CD4-positive, CD25-positive, alpha-beta regulatory T cell (primary cell): ENCODE measurements at regions not wholly inside any gene's neighbourhood (a gene's known extent, or its start where the extent isn't known, plus 50 kb on each side); places are given as distances from the start of the nearest gene placed in this dataset.

Experiments used
- ATAC-seq, 2 donors: fragments of 150-1000 bp; cut with Tn5 transposase; one replicate each; pipeline ENCODE4 v1.10.0; 2021; ENCODE audit warnings: low read depth in 2 of 2, moderate number of reproducible peaks in 2 of 2, moderate library complexity in 1 of 2
- DNase-seq, 3 donors: peaks; one replicate each; pipeline versions ENCODE4 v3.0.0 to v3.0.0-alpha.2; 2012 to 2022; ENCODE audit warnings: mixed read lengths in 1 of 3
- H3K27ac ChIP-seq: one replicate; pipeline ENCODE4 v1.7.0; 2013; ENCODE audit warnings: mild to moderate bottlenecking, low read length; ENCODE audit not compliant: insufficient read depth, poor library complexity, severe bottlenecking
- H3K27me3 ChIP-seq: one replicate; pipeline ENCODE4 v1.7.0; 2013; ENCODE audit warnings: low read length; ENCODE audit not compliant: control insufficient read depth, insufficient read depth
- H3K36me3 ChIP-seq: one replicate; pipeline ENCODE4 v1.7.0; 2013; ENCODE audit warnings: mild to moderate bottlenecking, low read length, moderate library complexity; ENCODE audit not compliant: control insufficient read depth, insufficient read depth
- H3K4me1 ChIP-seq: 2 replicates; pipeline ENCODE4 v1.7.0; 2013; ENCODE audit warnings: mild to moderate bottlenecking, low read length; ENCODE audit not compliant: insufficient read depth, control insufficient read depth, poor library complexity, severe bottlenecking
- H3K4me3 ChIP-seq: one replicate; pipeline ENCODE4 v1.7.0; 2013; ENCODE audit warnings: low read depth, mild to moderate bottlenecking, low read length, moderate library complexity
- H3K9me3 ChIP-seq, 2 experiments: 1 replicate in 1 of 2; 2 replicates in 1 of 2; pipeline ENCODE4 v1.7.0; 2013; ENCODE audit warnings: low read length in 2 of 2, mild to moderate bottlenecking in 1 of 2, moderate library complexity in 1 of 2; ENCODE audit not compliant: control insufficient read depth in 2 of 2
- H3K27ac Mint-ChIP-seq, 3 donors: one replicate each; pipeline ENCODE4 v1.8.0; 2020 to 2022; ENCODE audit warnings: mild to moderate bottlenecking in 3 of 3, mixed read lengths in 3 of 3, moderate library complexity in 2 of 3
- H3K27me3 Mint-ChIP-seq: one replicate; pipeline ENCODE4 v1.8.0; 2022; ENCODE audit warnings: mild to moderate bottlenecking, mixed read lengths
- H3K36me3 Mint-ChIP-seq: one replicate; pipeline ENCODE4 v1.8.0; 2020; ENCODE audit warnings: mixed read lengths
- H3K4me1 Mint-ChIP-seq, 4 donors: one replicate each; pipeline ENCODE4 v1.8.0; 2020 to 2022; ENCODE audit warnings: mixed read lengths in 4 of 4, mild to moderate bottlenecking in 1 of 4
- H3K4me3 Mint-ChIP-seq, 4 donors: one replicate each; pipeline ENCODE4 v1.8.0; 2020 to 2022; ENCODE audit warnings: mild to moderate bottlenecking in 4 of 4, mixed read lengths in 4 of 4, moderate library complexity in 3 of 4
- H3K9me3 Mint-ChIP-seq, 7 donors: one replicate each; pipeline ENCODE4 v1.8.0; 2020 to 2022; ENCODE audit warnings: mixed read lengths in 7 of 7, mild to moderate bottlenecking in 3 of 7, moderate library complexity in 2 of 7

- H3K36me3 Mint-ChIP-seq = no peaks in the 10 kb centered on the region
- no peaks in the 10 kb centered on the region for H3K27me3 Mint-ChIP-seq
- ATAC-seq (no peak), DNase-seq (no peak)
- H3K9me3 Mint-ChIP-seq = peaks cover 0 to 3% (median 0%) of the 10 kb centered on the region in 7 donors
- no peaks in the 10 kb centered on the region for H3K4me1 ChIP-seq
- no peak overlapping the region for H3K27ac Mint-ChIP-seq
- no peak overlapping the region for H3K27ac ChIP-seq
- H3K4me3 ChIP-seq = no peak overlapping the region
- no peaks in the 10 kb centered on the region for H3K27me3 ChIP-seq
- no peaks in the 10 kb centered on the region for H3K9me3 ChIP-seq
- H3K4me3 Mint-ChIP-seq = no peak overlapping the region
- no peaks in the 10 kb centered on the region for H3K4me1 Mint-ChIP-seq
- H3K36me3 ChIP-seq = no peaks in the 10 kb centered on the region
These were observed 188.4 kb upstream of the VEGFC start for GRCh38 chr4:176981074-176981473.

DNA sequence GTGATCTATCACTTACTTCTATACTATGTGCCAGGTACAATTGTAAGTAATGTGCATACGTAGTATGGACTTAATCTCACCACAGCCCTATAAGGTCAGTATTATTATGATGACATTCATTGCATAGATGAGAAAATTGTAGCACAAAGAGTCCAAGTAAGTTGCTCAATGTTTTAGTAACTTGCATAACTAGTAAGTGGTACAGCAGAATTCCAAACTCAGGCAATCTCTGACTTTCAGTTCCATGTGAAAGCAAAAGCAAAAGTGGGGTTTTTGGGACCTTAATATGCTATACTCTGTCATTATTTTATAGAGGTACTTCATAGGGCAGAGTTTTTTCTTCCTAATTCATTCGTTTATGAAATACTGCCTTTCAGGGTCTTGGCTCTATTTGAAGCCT, 188.8 kb upstream of the VEGFC start:
- H3K36me3 Mint-ChIP-seq = no peaks in the 10 kb centered on the region
- Histone ChIP-seq H3K4me1 (no peaks in the 10 kb centered on the region), H3K4me3 (no peak overlapping the region), H3K27ac (no peak overlapping the region), H3K27me3 (no peaks in the 10 kb centered on the region), H3K36me3 (no peaks in the 10 kb centered on the region), H3K9me3 (no peaks in the 10 kb centered on the region)
- H3K4me1 Mint-ChIP-seq = no peaks in the 10 kb centered on the region
- no peaks in the 10 kb centered on the region for H3K27me3 Mint-ChIP-seq
- no peak for DNase-seq
- peaks cover 0 to 3% (median 0%) of the 10 kb centered on the region in 7 donors for H3K9me3 Mint-ChIP-seq
- no peak overlapping the region for H3K4me3 Mint-ChIP-seq
- no peak for ATAC-seq
- no peak overlapping the region for H3K27ac Mint-ChIP-seq

GRCh38 chr4:176988226-176988625, 195.5 kb upstream of the VEGFC start:
- Mint-ChIP-seq H3K9me3 (peaks cover 0 to 7% (median 0%) of the 10 kb centered on the region in 7 donors), H3K4me3 (no peak overlapping the region), H3K27me3 (no peaks in the 10 kb centered on the region), H3K27ac (no peak overlapping the region), H3K4me1 (no peaks in the 10 kb centered on the region), H3K36me3 (no peaks in the 10 kb centered on the region)
- no peak overlapping the region for H3K4me3 ChIP-seq
- no peaks in the 10 kb centered on the region for H3K4me1 ChIP-seq
- H3K36me3 ChIP-seq = no peaks in the 10 kb centered on the region
- H3K27ac ChIP-seq = no peak overlapping the region
- DNase-seq (no peak), ATAC-seq (no peak)
- H3K27me3 ChIP-seq = no peaks in the 10 kb centered on the region
- no peaks in the 10 kb centered on the region for H3K9me3 ChIP-seq

- Mint-ChIP-seq H3K36me3 (no peaks in the 10 kb centered on the region), H3K27me3 (no peaks in the 10 kb centered on the region), H3K4me3 (no peak overlapping the region), H3K27ac (no peak overlapping the region), H3K9me3 (peaks cover 0 to 7% (median 0%) of the 10 kb centered on the region in 7 donors), H3K4me1 (no peaks in the 10 kb centered on the region)
- no peak for DNase-seq
- no peak for ATAC-seq
- no peaks in the 10 kb centered on the region for H3K36me3 ChIP-seq
- no peaks in the 10 kb centered on the region for H3K4me1 ChIP-seq
- H3K4me3 ChIP-seq = no peak overlapping the region
- no peaks in the 10 kb centered on the region for H3K27me3 ChIP-seq
- no peaks in the 10 kb centered on the region for H3K9me3 ChIP-seq
- no peak overlapping the region for H3K27ac ChIP-seq
These were observed 196.5 kb upstream of the VEGFC start for GRCh38 chr4:176989186-176989585.

DNA sequence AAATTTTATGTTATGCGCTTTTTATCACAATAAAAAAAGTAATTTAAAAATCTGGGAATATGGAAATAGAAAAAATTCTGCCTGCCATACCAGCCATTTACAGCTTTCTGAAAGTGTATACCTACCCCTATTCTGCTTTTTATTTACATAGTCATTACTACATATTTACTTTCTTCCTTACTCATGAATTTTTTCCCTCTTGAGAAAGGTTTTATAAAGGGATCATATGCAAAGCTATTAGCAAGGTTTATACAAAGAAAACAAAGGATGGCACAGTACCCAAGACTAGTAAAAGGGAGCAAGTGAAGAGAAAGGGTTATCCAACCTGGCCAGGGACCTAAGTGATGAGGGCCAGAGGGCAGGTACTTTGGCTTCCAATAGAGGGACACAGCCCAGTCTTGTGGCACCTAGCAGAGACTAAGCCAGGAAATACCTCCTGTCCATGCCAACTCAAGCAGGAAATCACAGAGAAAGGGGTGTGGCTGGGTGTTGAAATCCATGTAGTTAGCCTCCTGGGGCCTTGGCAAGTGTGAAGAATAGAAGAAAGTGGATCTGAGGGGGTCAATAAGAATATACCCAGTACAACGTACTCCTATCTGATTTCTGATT, 207.3 kb upstream of the VEGFC start:
- ATAC-seq (no peak), DNase-seq (no peak)
- Mint-ChIP-seq H3K27me3 (no peaks in the 10 kb centered on the region), H3K9me3 (peaks cover 0 to 5% (median under 1%) of the 10 kb centered on the region in 7 donors), H3K36me3 (no peaks in the 10 kb centered on the region), H3K4me3 (no peak overlapping the region), H3K4me1 (no peaks in the 10 kb centered on the region), H3K27ac (no peak overlapping the region)
- Histone ChIP-seq H3K27ac (no peak overlapping the region), H3K4me3 (no peak overlapping the region), H3K4me1 (no peaks in the 10 kb centered on the region), H3K9me3 (no peaks in the 10 kb centered on the region), H3K27me3 (no peaks in the 10 kb centered on the region), H3K36me3 (no peaks in the 10 kb centered on the region)

GRCh38 chr4:177001271-177002175, 208.8 kb upstream of the VEGFC start:
- Mint-ChIP-seq H3K9me3 (peaks cover 0 to 5% (median 2%) of the 10 kb centered on the region in 7 donors), H3K4me3 (no peak overlapping the region), H3K27me3 (no peaks in the 10 kb centered on the region), H3K4me1 (no peaks in the 10 kb centered on the region), H3K27ac (no peak overlapping the region), H3K36me3 (no peaks in the 10 kb centered on the region)
- no peaks in the 10 kb centered on the region for H3K27me3 ChIP-seq
- H3K36me3 ChIP-seq = no peaks in the 10 kb centered on the region
- no peaks in the 10 kb centered on the region for H3K4me1 ChIP-seq
- no peaks in the 10 kb centered on the region for H3K9me3 ChIP-seq
- DNase-seq (no peak), ATAC-seq (no peak)
- H3K27ac ChIP-seq = no peak overlapping the region
- H3K4me3 ChIP-seq = no peak overlapping the region

DNA sequence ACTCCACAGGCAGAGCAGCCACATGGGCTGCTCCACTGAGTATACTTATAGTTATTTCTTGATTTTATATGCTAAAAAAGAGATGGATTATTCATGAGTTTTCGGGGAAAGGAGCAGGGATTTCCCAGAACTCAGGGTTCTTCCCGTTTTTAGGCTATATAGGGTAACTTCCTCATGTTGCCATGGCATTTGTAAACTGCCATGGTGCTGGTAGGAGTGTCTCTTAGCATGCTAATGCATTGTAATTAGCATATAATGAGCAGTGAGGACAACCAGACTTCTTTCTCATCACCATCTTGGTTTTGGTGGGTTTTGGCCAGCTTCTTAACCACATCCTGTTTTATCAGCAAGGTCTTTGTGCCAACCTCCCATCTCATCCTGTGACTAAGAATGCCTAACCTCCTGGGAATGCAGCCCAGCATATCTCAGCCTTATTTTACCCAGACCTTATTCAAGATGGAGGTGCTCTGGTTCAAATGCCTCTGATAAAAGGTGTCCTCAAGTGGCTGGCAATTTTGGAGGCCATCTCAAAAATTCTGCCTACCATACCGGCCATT, 213.0 kb upstream of the VEGFC start:
- H3K4me1 ChIP-seq = no peaks in the 10 kb centered on the region
- no peak overlapping the region for H3K27ac Mint-ChIP-seq
- no peak for DNase-seq
- H3K9me3 ChIP-seq = no peaks in the 10 kb centered on the region
- ATAC-seq = no peak
- H3K27ac ChIP-seq = no peak overlapping the region
- H3K27me3 Mint-ChIP-seq = no peaks in the 10 kb centered on the region
- H3K4me3 ChIP-seq = no peak overlapping the region
- no peaks in the 10 kb centered on the region for H3K4me1 Mint-ChIP-seq
- no peak overlapping the region for H3K4me3 Mint-ChIP-seq
- no peaks in the 10 kb centered on the region for H3K36me3 ChIP-seq
- no peaks in the 10 kb centered on the region for H3K27me3 ChIP-seq
- H3K9me3 Mint-ChIP-seq = peaks cover 0 to 4% (median 2%) of the 10 kb centered on the region in 7 donors
- no peaks in the 10 kb centered on the region for H3K36me3 Mint-ChIP-seq
